Liver (tissue), 3 donors: ENCODE measurements at regions not wholly inside any gene's neighbourhood (a gene's known extent, or its start where the extent isn't known, plus 50 kb on each side); places are given as distances from the start of the nearest gene placed in this dataset.

Source experiments
- CTCF ChIP-seq: fragments of 150-350 bp; IDR thresholded peaks from 2 replicates; pipeline ENCODE4 v1.5.1; 2017; ENCODE audit warnings: improper control_type of control experiment, low read depth, low read length; ENCODE audit not compliant: missing input control
- GABPA ChIP-seq, 2 donors: IDR thresholded peaks in 1 of 2; conservative IDR thresholded peaks in 1 of 2; 2 replicates each; pipeline ENCODE4 v1.6.1; 2016; ENCODE audit warnings: antibody characterized with exemption in 2 of 2, mild to moderate bottlenecking in 1 of 2, moderate library complexity in 1 of 2
- RAD21 ChIP-seq, 2 donors: IDR thresholded peaks; 2 replicates each; pipeline ENCODE4 v1.6.1; 2016; ENCODE audit warnings: antibody characterized with exemption in 2 of 2, mild to moderate bottlenecking in 2 of 2
- REST ChIP-seq: IDR thresholded peaks from 2 replicates; pipeline ENCODE4 v1.6.1; 2016; ENCODE audit warnings: antibody characterized with exemption, mild to moderate bottlenecking
- SP1 ChIP-seq: IDR thresholded peaks from 2 replicates; pipeline ENCODE4 v1.6.1; 2018; ENCODE audit warnings: antibody characterized with exemption, mild to moderate bottlenecking
- TAF1 ChIP-seq: conservative IDR thresholded peaks from 2 replicates; pipeline ENCODE4 v1.6.1; 2016; ENCODE audit warnings: antibody characterized with exemption, mild to moderate bottlenecking
- ZBTB33 ChIP-seq: IDR thresholded peaks from 2 replicates; pipeline ENCODE4 v1.6.1; 2016; ENCODE audit warnings: antibody characterized with exemption
- donor health status: healthy.
- donor health status: healthy.

GRCh38 chr3:76147846-76148245 lies 362.5 kb upstream of the ZNF717 start:
- TF ChIP-seq CTCF (no peak), RAD21 (IDR thresholded peaks at IDR 0.05) (no peak), SP1 (no peak), TAF1 (no peak), GABPA (IDR thresholded peaks at IDR 0.05 in 1 of 2, conservative IDR thresholded peaks at IDR 0.05 in 1 of 2) (no peak), REST (no peak), ZBTB33 (no peak)
